ENCODE measurements at regions not wholly inside any gene's neighbourhood (a gene's known extent, or its start where the extent isn't known, plus 50 kb on each side); places are given as distances from the start of the nearest gene placed in this dataset.

- no peak for TF ChIP-seq REST (IDR thresholded peaks at IDR 0.05; ENCODE audit: insufficient read depth in 1 of 2, low read depth in 2 of 2, low read length in 2 of 2)
- TF ChIP-seq POLR2AphosphoS5 (IDR thresholded peaks at IDR 0.05; ENCODE audit: low read depth, low read length) = no peak
- TF ChIP-seq TAF1 (IDR thresholded peaks at IDR 0.05; ENCODE audit: borderline replicate concordance, insufficient read depth, low read length) = no peak
These were observed 273.0 kb upstream of the CRY1 start for GRCh38 chr12:107366322-107366721.

- no peak for TF ChIP-seq POLR2AphosphoS5 (IDR thresholded peaks at IDR 0.05; ENCODE audit: low read depth, low read length)
- TF ChIP-seq TAF1 (IDR thresholded peaks at IDR 0.05; ENCODE audit: borderline replicate concordance, insufficient read depth, low read length) = no peak
- TF ChIP-seq REST (IDR thresholded peaks at IDR 0.05; ENCODE audit: insufficient read depth in 1 of 2, low read depth in 2 of 2, low read length in 2 of 2) = no peak
- no peak for TF ChIP-seq SIN3A (IDR thresholded peaks at IDR 0.05; ENCODE audit: borderline replicate concordance, insufficient read depth, low read length)
- no peak for TF ChIP-seq FOXP2 (optimal IDR thresholded peaks at IDR 0.05; ENCODE audit: borderline replicate concordance, extremely low read depth, extremely low read length, insufficient read depth)
These were observed 275.2 kb upstream of the CRY1 start for GRCh38 chr12:107368586-107368985.

GRCh38 chr12:107369006-107369405 is 275.7 kb upstream of the CRY1 start:
- TF ChIP-seq POLR2AphosphoS5 (IDR thresholded peaks at IDR 0.05; ENCODE audit: low read depth, low read length) = no peak
- no peak for TF ChIP-seq REST (IDR thresholded peaks at IDR 0.05; ENCODE audit: insufficient read depth in 1 of 2, low read depth in 2 of 2, low read length in 2 of 2)
- no peak for TF ChIP-seq TAF1 (IDR thresholded peaks at IDR 0.05; ENCODE audit: borderline replicate concordance, insufficient read depth, low read length)
- TF ChIP-seq SIN3A (IDR thresholded peaks at IDR 0.05; ENCODE audit: borderline replicate concordance, insufficient read depth, low read length) = no peak
- TF ChIP-seq FOXP2 (optimal IDR thresholded peaks at IDR 0.05; ENCODE audit: borderline replicate concordance, extremely low read depth, extremely low read length, insufficient read depth) = no peak

- no peak for TF ChIP-seq FOXP2 (optimal IDR thresholded peaks at IDR 0.05; ENCODE audit: borderline replicate concordance, extremely low read depth, extremely low read length, insufficient read depth)
- TF ChIP-seq TAF1 (IDR thresholded peaks at IDR 0.05; ENCODE audit: borderline replicate concordance, insufficient read depth, low read length) = no peak
- TF ChIP-seq SIN3A (IDR thresholded peaks at IDR 0.05; ENCODE audit: borderline replicate concordance, insufficient read depth, low read length) = no peak
- no peak for TF ChIP-seq POLR2AphosphoS5 (IDR thresholded peaks at IDR 0.05; ENCODE audit: low read depth, low read length)
- no peak for TF ChIP-seq REST (IDR thresholded peaks at IDR 0.05; ENCODE audit: insufficient read depth in 1 of 2, low read depth in 2 of 2, low read length in 2 of 2)
These were observed 276.3 kb upstream of the CRY1 start for GRCh38 chr12:107369679-107370078.

- TF ChIP-seq SIN3A (IDR thresholded peaks at IDR 0.05; ENCODE audit: borderline replicate concordance, insufficient read depth, low read length) = no peak
These were observed 278.9 kb upstream of the CRY1 start for GRCh38 chr12:107372229-107372658.
